Activated CD4-positive, CD25-positive, alpha-beta regulatory T cell (primary cell): ENCODE measurements at regions not wholly inside any gene's neighbourhood (a gene's known extent, or its start where the extent isn't known, plus 50 kb on each side); places are given as distances from the start of the nearest gene placed in this dataset.
"Not testable (repeated sequence)": the region's sequence is repeated elsewhere in the genome, so short reads cannot be mapped to it uniquely, and the experiment has no call there.

Source experiments
- DNase-seq, 4 experiments: peaks; one replicate each; lab custom pipeline; 2025; lab: John Stamatoyannopoulos, UW

DNA sequence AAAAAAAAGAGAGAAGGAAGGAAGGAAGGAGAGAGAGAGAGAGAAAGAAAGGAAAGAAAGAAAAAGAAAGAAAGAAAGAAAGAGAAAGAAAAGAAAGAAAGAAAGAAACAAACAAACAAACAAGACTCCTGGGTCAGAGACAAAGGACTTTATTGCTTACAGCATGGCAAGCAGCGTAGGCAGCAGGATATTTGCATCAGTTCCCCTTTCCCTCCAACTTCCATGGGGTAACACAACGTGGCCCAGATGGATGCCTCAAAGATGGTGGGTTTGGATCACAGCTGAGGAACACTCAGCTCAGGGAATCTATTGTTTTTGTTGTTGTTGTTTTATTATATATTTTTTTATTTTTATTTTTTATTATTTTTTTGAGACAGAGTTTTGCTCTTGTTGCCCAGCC lies 128.5 kb upstream of the VKORC1L1 start:
- no peak for DNase-seq

DNA sequence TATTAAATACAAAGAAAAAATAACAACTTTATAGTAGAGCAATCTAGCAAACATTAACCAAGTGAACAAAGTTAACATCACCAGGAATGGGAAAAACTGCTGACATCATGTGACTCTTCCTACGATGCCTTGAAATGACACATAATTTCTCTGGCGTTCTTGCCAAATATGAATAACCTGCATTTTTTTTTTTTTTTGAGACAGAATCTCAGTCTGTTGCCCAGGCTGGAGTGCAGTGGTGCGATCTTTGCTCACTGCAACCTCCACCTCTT lies 126.5 kb upstream of the VKORC1L1 start:
- DNase-seq, result no peak

DNA sequence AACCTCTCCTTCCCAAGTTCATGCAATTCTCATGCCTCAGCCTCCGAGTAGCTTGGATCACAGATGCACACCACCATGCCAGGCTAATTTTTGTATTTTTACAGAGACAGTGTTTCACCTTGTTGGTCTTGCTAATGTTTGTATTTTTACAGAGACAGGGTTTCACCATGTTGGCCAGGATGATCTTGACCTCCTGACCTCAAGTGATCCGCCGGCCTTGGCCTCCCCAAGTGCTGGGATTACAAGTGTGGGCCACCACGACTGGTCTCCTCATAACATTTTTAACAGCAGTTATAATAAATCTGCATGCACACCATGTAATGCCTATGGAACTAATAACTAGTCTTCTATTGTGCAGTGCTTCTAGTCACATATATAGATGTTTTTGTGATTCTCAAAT lies 123.8 kb upstream of the VKORC1L1 start:
- no peak for DNase-seq

DNA sequence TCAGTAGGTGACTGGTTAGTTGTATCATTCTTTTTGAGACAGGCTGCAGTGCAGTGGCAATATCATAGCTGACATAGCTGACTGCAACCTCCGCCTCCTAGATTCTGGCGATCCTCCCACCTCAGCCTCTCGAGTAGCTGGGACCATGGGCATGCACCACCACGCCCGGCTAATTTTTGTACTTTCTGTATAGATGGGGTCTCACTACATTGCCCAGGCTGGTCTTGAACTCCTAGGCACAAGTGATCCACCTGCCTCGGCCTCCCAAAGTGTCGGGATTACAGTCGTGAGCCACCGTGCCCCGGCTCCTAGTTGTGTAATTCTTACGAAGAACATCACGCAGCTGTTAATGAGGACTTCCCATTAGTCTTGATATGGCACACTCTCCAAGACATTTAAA lies 123.4 kb upstream of the VKORC1L1 start:
- DNase-seq, result no peak

DNA sequence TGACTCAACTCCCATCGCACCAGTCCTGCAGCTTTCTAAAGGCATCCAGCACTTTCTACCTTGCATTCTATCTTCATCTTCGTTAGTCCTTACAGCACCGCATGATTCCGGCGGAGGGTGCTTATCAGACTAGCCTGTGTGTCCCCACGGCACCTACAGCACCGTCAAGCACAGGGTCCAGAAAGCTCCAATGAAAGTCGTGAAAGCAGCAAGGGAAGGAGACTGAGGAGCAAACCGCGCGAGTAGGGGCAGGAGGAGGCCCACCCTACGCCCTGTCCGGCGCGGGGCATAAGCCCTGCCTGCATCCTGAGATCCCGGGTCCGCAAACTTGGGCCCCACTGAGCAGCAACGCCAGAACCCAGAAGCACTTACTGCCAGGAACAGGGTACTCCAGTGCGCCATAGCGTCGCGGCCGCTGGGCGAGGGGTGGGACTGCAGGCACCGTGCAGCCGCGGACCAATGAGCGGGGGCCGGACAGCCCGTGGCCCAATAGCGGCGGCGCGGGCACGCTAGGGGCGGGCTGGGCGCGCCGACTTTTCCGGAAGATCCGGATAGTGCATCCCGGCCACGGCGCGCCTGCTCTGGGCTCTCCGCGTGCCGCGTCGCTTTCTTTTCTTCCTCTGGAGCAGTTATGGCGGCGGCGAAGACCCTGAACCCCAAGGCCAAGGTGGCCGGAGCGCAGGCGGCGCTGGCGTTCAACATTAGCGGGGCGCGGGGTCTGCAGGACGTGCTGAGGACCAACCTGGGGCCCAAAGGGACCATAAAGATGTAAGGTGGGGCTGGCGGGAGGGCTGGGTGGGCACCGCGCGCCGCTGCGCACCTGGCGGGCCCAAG lies 122.1 kb upstream of the VKORC1L1 start:
- DNase-seq, result peak; percentile 65 to 75 (median 73)

DNA sequence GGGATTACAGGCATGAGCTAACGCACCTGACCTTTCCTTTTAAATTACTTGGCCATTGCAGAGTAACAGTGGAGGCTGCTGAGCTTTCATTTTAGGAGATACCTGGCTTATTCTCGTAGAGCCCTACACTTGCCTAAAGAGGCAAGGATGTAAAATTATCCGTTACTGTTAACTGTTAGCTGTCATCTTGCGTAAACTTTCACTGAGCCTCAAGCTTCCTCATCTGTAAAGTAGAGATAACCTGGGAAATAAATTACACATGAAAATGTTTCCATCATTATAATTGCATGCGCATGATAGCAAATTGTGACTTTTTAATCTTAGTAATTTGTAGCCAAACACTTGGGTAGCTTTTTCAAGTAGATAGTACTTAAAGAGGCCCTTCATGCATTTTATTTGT lies 118.8 kb upstream of the VKORC1L1 start:
- DNase-seq, result not testable (repeated sequence)

DNA sequence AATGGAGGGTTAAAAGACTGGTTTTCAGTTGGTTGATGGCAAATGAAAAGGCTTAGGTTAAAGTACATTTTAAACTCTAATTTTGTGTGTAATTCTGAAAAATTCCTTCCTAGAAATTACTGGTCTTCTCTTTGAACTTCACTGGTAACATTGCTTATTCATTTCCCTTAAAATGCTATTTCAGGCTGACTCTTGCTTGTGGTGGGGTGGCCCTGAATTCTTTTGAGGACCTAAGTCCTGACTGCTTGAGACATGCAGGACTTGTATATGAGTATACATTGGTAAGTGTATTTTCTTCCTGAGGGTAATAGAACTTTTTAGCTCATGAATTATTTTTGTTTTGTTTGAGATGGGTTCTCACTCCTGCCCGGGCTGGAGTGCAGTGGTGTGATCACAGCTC lies 113.9 kb upstream of the VKORC1L1 start:
- DNase-seq, result not testable (repeated sequence)

DNA sequence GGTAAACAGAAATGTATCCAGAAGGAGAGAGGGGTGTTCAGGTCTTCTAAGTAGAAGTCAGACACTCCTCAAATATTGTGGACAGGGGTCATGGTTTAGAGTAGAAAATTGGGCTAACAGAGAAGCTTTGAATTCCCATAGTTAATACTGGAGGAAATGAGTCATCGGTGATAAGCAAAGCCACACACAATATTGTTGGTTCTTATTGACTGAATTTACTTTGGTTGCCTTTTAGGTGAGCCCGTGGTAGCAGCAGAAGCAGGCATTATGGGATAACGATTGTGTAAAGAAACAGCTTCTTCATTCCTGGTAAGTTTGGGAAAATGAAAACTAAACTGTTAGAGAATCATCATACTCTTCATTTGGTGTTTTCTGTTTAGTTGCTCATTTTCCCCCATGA lies 110.2 kb upstream of the VKORC1L1 start:
- DNase-seq, result not testable (repeated sequence)

DNA sequence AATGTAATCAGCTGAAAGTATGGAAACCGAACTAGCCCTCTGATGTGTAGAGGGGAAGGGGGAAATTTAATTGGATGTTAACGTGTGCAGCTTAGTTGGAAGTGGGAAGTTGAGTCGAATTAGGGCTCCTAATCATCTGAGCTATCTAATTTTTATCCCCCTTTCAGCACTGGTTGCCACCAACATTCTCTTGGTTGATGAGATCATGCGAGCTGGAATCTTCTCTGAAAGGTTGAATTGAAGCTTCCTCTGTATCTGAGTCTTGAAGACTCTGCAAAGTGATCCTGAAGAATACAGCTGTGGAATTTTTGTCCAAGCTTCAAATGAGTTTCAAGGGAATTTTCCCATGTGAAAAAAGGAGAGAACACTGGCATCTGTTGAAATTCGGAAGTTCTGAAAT lies 109.8 kb upstream of the VKORC1L1 start:
- not testable (repeated sequence) for DNase-seq

DNA sequence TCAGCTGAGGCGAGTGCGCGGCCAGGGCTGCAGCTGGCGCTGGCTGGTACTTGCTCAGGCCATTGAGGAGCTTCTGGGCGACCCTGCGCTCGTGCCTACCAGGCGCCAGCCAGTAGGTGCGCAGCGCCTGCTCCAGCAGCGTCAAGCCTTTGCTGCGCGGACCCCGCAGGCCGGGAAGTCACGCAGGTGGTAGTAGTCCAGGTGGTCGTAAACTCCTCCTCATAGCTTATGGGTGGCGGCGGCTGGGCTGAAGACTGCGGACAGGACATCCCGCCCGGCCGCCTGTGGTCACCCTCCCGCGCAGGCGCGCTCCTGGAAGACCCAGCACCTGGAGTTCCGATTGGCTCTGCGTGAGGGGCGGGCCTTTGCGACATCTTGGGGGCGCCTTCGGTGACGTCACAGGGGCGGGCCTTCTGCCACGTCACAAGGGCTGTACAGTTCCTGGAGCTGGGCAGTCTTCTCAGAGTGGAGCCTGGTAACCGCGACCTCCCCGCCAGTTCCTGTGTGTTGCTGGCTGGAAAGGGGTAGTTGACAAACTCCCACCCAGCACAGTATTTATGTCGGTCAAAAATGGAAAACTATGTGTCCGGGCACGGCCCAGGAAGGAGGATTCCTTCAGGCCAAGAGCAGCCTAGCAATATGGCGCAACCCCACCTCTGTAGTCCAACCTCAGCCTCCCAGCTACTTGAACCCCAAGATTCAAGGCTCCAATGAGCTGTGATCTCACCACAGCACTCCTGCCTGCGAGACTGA lies 102.2 kb upstream of the VKORC1L1 start:
- DNase-seq, result peak; percentile 77 to 87 (median 83)

DNA sequence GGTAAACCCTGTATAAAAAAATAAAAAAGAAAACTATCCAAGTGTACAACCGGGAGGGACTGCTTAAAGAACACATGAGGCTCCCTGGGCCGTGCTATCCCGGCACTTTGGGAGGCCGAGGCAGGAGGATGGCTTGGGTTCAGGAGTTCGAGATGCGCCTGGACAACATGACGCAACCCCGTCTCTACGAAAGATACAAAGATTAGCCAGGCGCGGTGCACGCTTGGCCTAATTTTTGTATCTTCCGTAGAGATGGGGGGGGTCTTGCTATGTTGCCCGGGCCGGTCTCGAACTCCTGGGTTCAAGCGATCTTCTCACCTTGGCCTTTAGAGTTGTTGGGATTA lies 101.7 kb upstream of the VKORC1L1 start:
- not testable (repeated sequence) for DNase-seq

DNA sequence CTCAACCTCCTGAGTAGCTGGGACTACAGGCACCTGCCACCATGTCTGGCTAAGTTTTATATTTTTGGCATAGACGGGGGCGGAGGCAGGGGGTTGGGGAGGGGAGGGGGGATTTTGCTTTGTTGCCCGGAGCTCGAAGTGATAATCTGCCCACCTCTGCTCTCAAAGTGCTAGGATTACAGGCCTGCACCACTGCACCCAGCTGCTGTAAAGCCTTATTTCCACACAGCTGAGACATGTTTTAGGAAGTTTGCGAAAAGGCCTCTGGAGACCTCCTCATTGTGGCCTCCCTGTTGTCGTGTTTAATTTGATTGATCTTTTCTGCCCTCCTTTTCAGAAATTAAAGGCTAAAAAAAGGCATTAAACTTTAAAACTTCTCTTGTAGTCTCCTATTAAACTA lies 96.2 kb upstream of the VKORC1L1 start:
- not testable (repeated sequence) for DNase-seq

DNA sequence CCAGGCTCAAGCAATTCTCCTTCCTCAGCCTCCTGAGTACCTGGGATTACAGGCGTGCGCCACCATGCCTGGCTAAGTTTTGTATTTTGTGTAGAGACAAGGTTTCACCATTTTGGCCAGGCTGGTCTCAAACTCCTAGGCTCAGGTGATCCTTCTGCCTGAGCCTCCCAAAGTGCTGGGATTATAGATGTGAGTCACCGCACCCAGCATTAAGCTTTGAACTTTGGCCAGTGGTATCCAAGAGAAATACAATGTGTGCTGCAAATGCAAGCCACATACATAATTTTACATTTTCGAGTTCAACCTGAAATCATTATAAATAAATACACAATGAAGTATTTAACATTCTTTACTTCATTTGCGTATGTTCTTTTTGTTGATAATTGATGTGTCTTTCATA lies 82.9 kb upstream of the VKORC1L1 start:
- DNase-seq, result not testable (repeated sequence)

DNA sequence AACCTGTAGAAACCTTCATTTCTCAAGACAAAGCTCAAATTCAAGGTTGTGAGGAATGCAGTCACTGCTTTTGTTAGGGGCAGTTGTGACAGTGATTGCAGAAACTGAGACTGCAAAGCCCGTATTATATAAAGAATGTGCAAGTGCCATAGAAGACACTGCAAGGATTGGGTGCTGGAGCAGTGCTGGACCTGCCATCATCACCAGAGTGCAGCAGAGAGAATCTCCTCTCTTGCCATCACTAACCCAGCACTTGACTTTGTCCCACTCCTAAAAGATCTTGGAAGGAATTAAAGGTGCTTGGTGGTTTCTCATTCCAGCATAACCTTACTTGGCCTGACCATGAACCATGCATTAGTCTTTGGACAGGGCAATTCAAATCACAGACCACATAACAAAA lies 81.1 kb upstream of the VKORC1L1 start:
- DNase-seq, result not testable (repeated sequence)

DNA sequence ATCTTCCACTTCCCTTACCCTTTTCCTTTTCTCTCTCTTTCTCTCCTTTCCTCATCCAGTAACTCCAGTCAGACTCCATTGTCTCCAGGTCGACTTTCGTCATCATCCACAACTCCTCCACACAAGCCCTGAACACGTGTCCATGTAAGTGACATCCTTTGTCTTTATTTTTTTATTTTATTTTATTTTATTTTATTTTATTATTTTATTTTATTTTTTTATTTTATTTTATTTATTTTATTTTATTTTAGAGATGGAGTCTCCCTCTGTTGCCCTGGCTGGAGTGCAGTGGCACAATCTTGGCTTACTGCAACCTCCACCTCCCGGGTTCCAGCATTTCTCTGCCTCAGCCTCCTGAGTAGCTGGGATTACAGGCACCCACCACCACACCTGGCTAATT lies 80.1 kb upstream of the VKORC1L1 start:
- DNase-seq, result not testable (repeated sequence)

DNA sequence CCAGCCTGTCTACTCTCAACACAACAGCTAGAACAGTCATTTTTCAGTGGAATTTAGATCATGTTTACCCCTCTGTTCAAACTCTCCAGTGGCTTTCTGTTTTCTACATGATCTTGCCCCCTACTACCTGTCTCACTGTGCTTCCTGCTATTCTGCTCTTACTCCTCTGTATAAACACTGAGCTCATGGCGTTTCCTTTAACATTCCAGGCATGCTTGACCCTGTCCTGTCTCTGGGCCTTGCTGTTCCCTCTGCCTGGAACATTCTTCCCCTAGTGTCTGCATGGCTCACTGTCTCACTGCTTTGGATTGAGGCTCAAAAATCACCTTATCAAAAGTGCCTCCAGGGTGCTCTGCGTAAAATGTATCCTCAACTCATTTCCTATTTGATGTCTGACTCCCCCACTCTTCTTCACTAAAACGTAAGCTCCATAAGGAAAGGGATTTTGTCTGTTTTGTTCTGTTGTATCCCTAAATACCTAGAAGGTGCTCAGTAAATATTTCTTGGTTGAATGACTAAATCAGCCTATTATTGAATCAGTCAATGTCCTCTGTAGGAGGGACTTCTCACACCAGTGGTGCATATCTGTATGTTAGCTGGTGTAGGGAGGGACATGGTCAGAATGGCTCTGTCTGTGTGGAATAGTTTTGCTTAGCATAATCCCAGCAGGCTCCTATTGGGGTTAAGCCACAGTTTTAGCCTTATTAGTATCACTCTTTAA lies 78.0 kb upstream of the VKORC1L1 start:
- not testable (repeated sequence) for DNase-seq

DNA sequence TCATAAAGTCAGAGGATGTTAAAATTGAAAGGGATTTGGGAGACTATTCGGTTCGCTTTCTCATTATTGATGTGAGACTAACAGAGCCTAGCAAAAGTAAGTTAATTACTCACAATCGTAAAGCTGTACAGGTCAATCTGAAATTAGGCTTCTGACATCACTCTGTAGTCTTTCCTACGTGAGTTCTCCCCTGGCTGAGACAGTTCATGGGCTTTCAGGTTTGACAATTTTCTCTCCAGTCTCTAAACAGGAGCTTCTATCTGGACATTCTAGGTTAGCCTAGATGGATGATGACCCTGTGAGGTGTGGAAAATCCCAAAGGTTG lies 77.5 kb upstream of the VKORC1L1 start:
- not testable (repeated sequence) for DNase-seq

DNA sequence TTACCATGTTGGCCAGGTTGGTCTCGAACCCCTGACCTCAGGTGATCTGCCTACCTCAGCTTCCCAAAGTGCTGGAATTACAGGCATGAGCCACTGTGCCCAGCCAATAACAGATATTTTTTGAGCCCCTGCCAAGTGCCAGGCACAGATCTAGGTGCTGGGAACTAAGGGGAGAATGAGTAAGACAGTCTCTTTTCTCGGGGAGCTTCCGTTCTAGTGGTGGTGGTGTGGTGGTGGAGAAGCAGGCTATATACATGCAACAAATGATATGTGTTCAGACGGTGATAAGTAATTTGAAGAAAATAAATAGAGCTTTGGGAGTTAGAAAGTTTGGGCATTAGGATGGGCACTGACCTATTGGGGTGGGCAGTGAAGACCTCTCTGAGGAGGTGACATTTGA lies 76.7 kb upstream of the VKORC1L1 start:
- no peak for DNase-seq

DNA sequence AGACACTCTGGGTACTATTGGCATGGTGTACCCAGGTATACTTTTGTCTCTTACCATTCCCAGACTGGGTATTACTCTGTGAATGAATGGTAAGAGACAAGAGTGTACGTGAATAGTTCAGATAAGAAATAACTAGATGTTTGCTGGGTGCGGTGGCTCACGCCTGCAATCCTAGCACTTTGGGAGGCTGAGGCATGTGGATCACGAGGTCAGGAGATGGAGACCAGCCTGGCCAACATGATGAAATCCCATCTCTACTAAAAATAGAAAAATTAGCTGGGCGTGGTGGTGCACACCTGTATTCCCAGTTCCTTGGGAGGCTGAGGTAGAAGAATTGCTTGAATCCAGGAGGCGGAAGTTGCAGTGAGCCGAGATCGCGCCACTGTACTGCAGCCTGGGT lies 75.8 kb upstream of the VKORC1L1 start:
- DNase-seq, result not testable (repeated sequence)

DNA sequence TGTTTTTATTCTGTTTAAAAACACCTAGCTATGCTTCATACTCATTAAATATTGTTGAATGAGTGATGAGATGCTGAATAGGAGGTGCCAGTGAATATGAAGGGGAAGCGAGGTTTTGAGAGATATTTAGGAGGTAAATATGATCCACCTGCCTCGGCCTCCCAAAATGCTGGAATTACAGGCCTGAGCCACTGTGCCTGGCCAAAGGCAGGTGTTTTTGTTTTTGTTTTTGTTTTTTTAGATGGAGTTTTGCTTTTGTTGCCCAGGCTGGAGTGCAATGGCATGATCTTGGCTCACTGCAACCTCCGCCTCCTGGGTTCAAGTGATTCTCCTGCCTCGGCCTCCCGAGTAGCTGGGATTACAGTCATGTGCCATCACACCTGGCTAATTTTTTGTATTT lies 75.3 kb upstream of the VKORC1L1 start:
- DNase-seq, result not testable (repeated sequence)

DNA sequence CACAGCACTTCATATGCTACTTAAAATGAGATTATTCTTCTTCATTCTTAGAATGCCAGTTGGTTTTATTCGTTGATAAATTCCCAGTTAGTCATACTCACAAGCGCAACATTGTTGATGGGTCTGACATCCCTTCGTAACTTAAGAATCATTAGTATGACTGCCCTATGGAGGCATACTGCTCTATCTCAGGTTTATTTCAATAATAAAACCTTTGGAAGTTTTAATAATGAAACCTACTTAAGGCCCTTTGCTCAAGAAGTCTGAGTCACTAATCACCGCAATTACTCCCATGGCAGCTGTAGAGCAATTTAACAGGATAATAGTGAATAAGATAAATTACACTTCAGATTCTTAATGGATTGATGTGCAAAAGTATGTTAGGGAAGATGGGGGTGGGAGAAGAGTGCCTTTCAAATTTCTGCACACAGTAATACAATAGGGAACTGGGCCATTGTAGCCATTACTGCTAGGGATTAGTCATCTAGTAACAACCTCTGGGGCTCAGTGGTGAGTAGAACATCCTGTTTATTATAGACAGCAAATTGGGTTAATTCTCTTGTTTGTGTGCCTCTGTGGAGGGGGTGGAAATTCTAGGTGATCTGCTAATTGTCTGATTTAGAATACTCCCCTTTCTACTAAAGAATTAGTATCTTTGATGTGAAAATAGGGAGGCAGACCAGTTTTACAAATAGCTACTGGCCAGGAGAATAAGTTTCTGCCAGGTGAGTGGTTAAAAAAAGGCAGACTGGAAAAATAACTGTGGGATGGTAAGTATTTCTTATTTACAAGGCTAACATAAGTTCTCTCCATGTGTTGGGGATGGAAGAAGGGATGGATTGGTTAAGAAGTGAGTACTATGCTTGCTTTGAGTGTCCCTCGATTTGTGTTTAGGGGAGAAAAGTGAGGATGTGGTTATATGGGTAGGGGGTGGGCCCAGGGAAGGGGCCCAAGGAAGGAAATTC lies 74.5 kb upstream of the VKORC1L1 start:
- DNase-seq, result no peak

DNA sequence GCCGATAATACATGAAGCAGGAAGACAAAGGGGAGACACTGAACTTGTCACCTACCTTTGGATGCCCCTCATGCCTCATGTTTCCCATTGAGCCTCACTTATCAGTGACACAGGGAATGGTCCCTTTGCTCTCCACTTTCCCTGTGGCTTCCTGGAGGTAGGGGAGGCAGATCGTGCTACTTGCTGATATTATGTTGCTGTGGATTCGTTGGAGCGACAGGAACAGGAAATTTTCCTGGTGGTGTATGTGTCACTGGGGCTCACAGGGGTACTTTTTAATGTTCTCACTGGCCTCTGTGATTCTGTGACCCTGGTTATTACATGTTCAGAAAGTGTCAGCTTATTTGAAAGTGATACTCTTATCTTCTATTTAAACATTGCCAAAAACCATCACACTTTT lies 72.7 kb upstream of the VKORC1L1 start:
- not testable (repeated sequence) for DNase-seq
